Activated naive CD4-positive, alpha-beta T cell treated with anti-CD3 and anti-CD28 coated beads, Interleukin-2, amount 50 U/mL, for 24 hours (primary cell): ENCODE measurements at regions not wholly inside any gene's neighbourhood (a gene's known extent, or its start where the extent isn't known, plus 50 kb on each side); places are given as distances from the start of the nearest gene placed in this dataset.
"Not testable (repeated sequence)": the region's sequence is repeated elsewhere in the genome, so short reads cannot be mapped to it uniquely, and the experiment has no call there.

Experiments used
- H3K27ac Mint-ChIP-seq: one replicate; pipeline ENCODE4 v1.8.0; 2021; ENCODE audit warnings: mild to moderate bottlenecking, mixed read lengths
- H3K27me3 Mint-ChIP-seq: one replicate; pipeline ENCODE4 v1.8.0; 2021; ENCODE audit warnings: mixed read lengths
- H3K36me3 Mint-ChIP-seq: one replicate; pipeline ENCODE4 v1.8.0; 2021; ENCODE audit warnings: mixed read lengths
- H3K4me1 Mint-ChIP-seq: one replicate; pipeline ENCODE4 v1.8.0; 2021; ENCODE audit warnings: mixed read lengths
- H3K4me3 Mint-ChIP-seq: one replicate; pipeline ENCODE4 v1.8.0; 2021; ENCODE audit warnings: mild to moderate bottlenecking, mixed read lengths
- H3K9me3 Mint-ChIP-seq: one replicate; pipeline ENCODE4 v1.8.0; 2021; ENCODE audit warnings: mixed read lengths

DNA sequence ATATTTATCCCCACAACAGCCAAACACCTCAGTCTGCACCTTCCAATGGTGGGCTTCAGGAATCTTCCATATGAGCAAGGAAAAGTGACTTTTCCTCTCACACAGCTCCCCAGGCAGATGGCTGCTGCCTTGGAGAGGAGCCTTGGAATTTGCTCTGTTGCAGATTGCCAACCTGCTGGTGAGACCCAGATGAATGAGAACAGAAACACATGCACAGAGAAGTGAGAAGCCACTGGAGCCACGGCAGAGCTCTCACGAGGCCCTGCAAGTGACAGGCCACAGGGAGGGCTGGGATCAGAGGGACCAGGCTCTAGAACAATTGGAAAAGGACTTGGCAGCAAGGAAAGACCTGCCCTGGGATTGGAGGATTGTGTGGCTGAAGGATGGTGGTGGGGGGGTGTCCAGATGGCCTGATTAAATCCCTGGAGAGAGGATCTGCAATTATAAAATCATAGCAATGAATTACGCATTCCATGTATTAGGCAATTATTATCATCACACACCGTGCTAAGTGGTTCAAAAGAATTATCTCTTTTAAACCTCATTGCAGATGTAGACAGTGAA lies 84.9 kb upstream of the PWP1 start:
- no peaks in the 10 kb centered on the region for H3K36me3 Mint-ChIP-seq
- no peaks in the 10 kb centered on the region for H3K9me3 Mint-ChIP-seq
- H3K27ac Mint-ChIP-seq: peak overlapping the region; percentile 18
- H3K4me3 Mint-ChIP-seq: no peak overlapping the region
- no peaks in the 10 kb centered on the region for H3K4me1 Mint-ChIP-seq
- no peaks in the 10 kb centered on the region for H3K27me3 Mint-ChIP-seq

DNA sequence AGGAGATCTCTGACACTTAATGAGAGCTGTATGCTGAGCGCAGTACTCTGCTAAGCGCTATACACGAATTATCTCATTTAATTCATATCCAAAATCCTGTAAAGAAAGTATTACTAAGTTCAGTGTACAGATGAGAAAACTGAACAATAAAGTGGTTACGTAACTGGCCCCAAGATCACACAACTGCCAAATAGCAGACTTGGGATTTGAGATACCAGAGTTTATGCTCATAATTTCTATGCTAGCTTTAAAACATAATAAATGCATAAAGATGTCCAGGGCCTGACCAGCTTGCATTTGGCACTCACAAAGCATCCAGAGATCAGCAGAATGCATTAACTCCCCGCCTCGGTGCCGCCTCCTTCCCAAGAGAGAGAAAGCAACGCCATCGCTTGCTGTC lies 83.2 kb upstream of the PWP1 start:
- no peaks in the 10 kb centered on the region for H3K9me3 Mint-ChIP-seq
- H3K27me3 Mint-ChIP-seq: no peaks in the 10 kb centered on the region
- no peak overlapping the region for H3K27ac Mint-ChIP-seq
- no peak overlapping the region for H3K4me3 Mint-ChIP-seq
- H3K4me1 Mint-ChIP-seq: no peaks in the 10 kb centered on the region
- H3K36me3 Mint-ChIP-seq: no peaks in the 10 kb centered on the region

DNA sequence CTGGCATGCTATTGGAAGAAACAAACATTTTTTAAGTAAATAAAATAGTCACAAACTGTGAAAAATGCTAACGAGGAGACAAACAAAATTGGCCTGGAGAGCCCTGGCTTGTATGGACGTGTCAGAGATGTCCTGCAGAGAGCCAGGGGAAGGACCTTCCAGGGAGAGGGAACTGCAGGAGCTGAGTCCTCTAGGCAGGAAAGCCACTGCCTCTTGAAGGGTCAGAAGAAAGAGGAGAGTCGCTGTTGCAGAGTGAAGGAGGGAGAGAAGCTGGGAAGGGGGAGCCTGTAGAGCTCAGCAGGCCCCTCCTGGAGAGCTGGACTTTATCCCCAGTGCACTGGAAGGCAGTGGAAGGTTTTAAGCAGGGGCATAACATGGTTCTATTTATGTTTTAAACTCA lies 80.3 kb upstream of the PWP1 start:
- Mint-ChIP-seq H3K9me3 (no peaks in the 10 kb centered on the region), H3K27ac (no peak overlapping the region), H3K4me3 (no peak overlapping the region), H3K36me3 (no peaks in the 10 kb centered on the region), H3K27me3 (no peaks in the 10 kb centered on the region), H3K4me1 (no peaks in the 10 kb centered on the region)

DNA sequence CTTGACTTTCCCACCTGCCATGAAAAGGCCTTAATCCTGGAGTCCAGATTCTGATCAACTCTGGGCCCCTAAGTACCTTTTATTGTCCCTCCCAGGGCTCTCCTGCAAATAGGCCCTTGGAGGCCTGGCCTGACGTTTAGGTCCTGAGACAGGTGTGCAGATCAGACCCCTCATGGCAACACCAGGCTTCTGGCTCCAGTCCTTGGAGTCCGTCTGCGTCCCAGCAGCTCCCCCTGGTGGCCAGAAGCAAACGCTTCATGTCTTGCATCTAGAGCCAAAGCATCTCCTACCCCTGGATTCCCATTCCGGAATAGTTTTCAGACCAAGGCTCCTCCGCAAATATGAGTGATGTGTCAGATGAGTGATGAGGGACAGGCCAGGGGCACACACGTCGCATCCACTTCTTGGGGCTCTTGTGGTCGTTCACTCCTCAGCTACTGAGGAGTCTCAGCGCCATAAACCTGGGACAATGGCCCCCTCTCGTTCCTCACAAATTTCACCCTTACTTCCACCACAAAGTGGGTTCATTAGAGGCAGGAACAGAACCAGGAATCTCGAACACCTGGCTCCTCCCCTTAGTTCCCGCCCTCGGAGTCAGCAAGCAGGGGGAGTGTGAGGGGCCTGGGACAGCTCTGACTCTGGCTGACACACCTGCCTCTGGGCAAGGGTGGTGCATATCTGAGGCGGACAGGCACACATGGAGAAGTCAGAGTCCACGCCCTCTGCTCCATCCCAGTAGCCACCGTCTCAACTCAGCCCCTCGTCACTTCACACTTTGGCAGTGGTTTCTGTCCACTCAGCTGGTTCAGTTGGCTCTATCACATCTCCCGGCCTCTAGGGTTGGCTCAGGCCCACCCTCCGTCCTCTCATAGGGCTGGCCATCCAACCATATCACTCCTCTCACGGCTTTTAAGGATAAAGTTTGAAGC lies 77.9 kb upstream of the PWP1 start:
- peaks cover 4% of the 10 kb centered on the region for H3K36me3 Mint-ChIP-seq
- H3K4me3 Mint-ChIP-seq: no peak overlapping the region
- H3K27me3 Mint-ChIP-seq: no peaks in the 10 kb centered on the region
- no peak overlapping the region for H3K27ac Mint-ChIP-seq
- H3K9me3 Mint-ChIP-seq: no peaks in the 10 kb centered on the region
- H3K4me1 Mint-ChIP-seq: no peaks in the 10 kb centered on the region

DNA sequence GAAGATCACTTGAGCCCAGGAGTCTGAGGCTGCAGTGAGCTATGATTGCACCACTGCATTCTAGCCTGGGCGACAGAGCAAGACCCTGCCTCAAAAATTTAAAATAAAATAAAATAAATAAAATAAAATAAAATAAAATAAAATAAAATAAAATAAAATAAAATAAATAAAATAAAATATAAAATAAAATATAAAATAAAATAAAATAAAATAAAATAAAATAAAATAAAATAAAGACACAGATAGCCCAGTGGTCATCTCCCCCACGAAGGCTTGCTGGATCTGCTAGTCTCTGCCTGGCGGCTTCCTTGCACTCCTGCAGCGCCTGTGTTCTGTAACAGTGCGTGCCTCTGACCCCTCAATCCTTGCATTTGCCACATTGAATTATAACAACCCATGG lies 76.8 kb upstream of the PWP1 start:
- not testable (repeated sequence) for H3K4me1 Mint-ChIP-seq, H3K27me3 Mint-ChIP-seq, H3K4me3 Mint-ChIP-seq, H3K9me3 Mint-ChIP-seq, H3K36me3 Mint-ChIP-seq, H3K27ac Mint-ChIP-seq

DNA sequence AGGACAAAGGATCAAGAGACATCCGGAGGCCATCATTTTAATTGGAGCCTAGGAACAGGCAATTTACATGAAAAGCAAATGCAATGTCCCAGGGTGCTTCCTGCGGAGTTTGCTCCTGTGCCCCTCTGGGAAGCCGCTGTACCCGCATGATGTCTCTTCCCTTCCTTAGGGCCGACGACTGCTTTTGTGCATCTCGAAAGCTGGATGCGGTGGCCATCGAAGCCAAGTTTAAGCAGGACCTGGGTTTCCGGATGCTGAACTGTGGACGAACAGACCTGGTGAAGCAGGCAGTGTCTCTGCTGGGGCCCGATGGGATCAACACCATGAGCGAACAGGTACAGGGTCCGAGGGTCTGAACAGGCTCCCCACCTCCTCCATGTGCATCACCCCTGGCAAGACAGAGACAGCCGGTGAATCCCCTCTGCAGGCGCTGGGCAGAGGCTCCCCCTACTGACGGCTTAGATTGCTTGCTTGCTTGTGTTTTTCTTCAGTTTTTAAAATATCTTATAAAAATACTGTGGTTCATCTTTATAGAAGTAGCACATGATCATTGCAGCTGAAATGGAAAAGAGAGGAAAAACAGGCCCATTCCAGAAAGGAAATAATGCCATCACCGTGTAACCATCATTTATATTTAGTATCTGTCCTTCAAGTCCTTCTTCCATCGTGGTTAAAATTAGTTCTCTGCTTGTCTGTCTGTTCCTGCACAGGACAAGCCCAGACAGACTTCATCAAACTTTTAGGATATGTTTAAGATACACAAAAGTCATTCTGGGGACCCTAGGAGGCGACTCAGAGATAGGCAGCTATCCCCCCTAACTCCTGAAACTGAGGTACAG lies 75.4 kb upstream of the PWP1 start:
- Mint-ChIP-seq H3K27ac (no peak overlapping the region), H3K27me3 (no peaks in the 10 kb centered on the region), H3K4me1 (no peaks in the 10 kb centered on the region), H3K36me3 (peaks cover 4% of the 10 kb centered on the region), H3K9me3 (no peaks in the 10 kb centered on the region), H3K4me3 (no peak overlapping the region)

DNA sequence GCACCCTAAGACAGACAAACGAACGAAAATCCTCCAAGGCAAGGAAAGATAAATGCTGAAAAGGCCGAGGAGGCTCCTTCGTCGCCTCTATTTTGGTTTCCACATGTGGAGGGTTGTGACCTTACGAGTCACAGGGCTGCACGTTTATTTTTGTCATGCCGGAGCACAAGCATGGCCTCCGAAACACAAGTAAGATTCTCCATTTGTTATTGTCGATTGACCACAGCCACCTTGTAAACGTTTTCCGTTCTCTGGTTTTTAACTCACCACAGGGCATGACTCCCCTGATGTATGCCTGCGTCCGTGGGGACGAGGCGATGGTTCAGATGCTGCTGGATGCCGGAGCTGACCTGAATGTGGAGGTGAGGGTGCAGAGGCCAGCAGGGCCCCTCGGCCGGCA lies 73.1 kb upstream of the PWP1 start:
- no peak overlapping the region for H3K4me3 Mint-ChIP-seq
- no peaks in the 10 kb centered on the region for H3K27me3 Mint-ChIP-seq
- H3K4me1 Mint-ChIP-seq: no peaks in the 10 kb centered on the region
- peaks cover 4% of the 10 kb centered on the region for H3K36me3 Mint-ChIP-seq
- H3K9me3 Mint-ChIP-seq: no peaks in the 10 kb centered on the region
- no peak overlapping the region for H3K27ac Mint-ChIP-seq

DNA sequence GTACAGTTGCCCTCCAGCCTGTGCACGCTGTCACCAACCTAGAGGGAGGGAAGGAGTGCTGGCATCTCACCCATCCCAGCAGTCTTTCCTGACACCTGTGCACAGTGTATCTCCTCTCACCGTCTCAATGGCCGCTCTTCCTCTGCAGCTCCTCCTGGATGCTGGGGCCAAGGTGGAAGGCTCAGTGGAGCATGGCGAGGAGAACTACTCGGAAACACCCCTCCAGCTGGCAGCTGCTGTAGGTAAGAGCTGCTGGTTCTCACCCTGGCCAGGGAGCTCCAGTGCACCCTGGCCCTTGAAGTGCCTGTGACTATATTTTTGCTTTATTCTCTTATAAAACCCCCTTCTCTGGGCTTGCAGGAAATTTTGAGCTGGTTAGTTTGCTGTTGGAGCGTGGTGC lies 68.7 kb upstream of the PWP1 start:
- H3K4me1 Mint-ChIP-seq: no peaks in the 10 kb centered on the region
- H3K4me3 Mint-ChIP-seq: no peak overlapping the region
- peaks cover 7% of the 10 kb centered on the region for H3K36me3 Mint-ChIP-seq
- no peaks in the 10 kb centered on the region for H3K27me3 Mint-ChIP-seq
- no peaks in the 10 kb centered on the region for H3K9me3 Mint-ChIP-seq
- no peak overlapping the region for H3K27ac Mint-ChIP-seq

DNA sequence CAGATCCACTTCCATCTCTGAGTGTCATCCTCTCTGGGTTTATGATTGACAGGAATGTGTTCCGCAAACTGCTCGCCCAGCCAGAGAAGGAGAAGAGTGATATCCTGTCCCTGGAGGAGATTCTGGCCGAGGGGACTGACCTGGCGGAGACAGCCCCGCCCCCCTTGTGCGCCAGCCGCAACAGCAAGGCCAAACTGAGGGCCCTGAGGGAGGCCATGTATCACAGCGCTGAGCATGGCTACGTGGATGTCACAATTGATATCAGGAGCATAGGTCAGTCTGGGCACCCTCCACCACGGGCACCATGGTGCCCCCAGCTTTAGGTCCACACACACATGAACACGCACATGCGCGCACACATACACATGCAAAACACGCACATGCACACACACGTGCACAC lies 67.5 kb upstream of the PWP1 start:
- peaks cover 8% of the 10 kb centered on the region for H3K36me3 Mint-ChIP-seq
- H3K4me1 Mint-ChIP-seq: no peaks in the 10 kb centered on the region
- H3K9me3 Mint-ChIP-seq: no peaks in the 10 kb centered on the region
- H3K4me3 Mint-ChIP-seq: no peak overlapping the region
- no peak overlapping the region for H3K27ac Mint-ChIP-seq
- H3K27me3 Mint-ChIP-seq: no peaks in the 10 kb centered on the region

DNA sequence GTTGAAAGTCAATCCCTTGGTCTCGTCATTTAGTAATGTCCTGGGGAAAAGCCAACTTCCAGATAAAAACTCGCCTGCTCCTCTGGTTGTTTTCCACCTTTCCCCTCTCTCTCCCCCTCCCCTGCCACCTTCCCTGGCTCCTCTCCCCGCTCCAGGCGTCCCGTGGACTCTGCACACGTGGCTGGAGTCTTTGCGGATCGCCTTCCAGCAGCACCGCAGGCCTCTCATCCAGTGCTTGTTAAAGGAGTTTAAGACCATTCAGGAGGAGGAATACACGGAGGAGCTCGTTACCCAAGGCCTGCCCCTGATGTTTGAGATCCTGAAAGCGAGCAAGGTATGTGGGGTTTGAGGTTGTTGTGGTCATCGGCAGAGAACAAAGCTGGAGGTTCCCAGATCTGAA lies 65.8 kb upstream of the PWP1 start:
- H3K4me3 Mint-ChIP-seq: no peak overlapping the region
- no peaks in the 10 kb centered on the region for H3K4me1 Mint-ChIP-seq
- H3K27me3 Mint-ChIP-seq: no peaks in the 10 kb centered on the region
- no peaks in the 10 kb centered on the region for H3K9me3 Mint-ChIP-seq
- H3K27ac Mint-ChIP-seq: no peak overlapping the region
- peaks cover 18% of the 10 kb centered on the region for H3K36me3 Mint-ChIP-seq

DNA sequence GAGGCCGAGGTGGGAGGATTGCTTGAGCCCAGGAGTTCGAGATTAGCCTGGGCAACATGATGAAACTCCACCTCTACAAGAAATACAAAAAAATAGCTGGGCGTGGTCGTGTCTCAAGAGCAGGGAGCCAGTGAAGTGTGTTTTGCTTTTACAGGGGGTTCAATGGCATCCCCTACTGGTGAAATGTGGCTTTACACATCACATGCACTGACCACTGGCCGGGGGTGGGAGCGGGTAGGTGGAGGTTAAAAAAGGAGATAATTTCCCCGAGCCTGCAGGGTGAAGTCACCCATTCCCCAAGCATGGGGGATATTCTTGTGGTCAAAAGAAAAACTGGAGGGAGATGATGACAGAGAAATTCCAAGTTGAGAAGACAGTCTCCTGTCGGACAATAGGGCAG lies 63.6 kb upstream of the PWP1 start:
- no peaks in the 10 kb centered on the region for H3K4me1 Mint-ChIP-seq
- no peaks in the 10 kb centered on the region for H3K9me3 Mint-ChIP-seq
- peaks cover 24% of the 10 kb centered on the region for H3K36me3 Mint-ChIP-seq
- no peak overlapping the region for H3K4me3 Mint-ChIP-seq
- H3K27ac Mint-ChIP-seq: no peak overlapping the region
- H3K27me3 Mint-ChIP-seq: no peaks in the 10 kb centered on the region

DNA sequence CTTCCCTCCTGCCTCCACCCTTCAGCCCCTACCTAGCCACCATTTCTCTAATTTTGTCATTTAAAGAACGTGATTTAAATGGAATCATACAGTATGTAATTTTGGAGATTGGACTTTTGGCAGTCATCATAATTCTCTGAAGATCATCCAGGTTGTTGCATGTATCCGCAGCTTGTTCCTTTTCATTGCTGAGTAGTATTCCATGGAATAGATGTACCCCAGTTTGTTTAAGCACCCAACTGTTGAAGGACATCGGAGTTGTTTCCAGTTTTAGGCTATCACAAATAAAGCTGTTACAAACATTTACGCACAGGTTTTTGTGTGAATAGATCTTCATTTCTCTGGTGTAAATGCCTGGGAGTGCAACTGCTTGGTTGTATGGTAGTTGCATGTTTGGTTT lies 61.1 kb upstream of the PWP1 start:
- no peaks in the 10 kb centered on the region for H3K27me3 Mint-ChIP-seq
- peaks cover 26% of the 10 kb centered on the region for H3K36me3 Mint-ChIP-seq
- no peaks in the 10 kb centered on the region for H3K4me1 Mint-ChIP-seq
- no peaks in the 10 kb centered on the region for H3K9me3 Mint-ChIP-seq
- H3K27ac Mint-ChIP-seq: no peak overlapping the region
- H3K4me3 Mint-ChIP-seq: no peak overlapping the region

DNA sequence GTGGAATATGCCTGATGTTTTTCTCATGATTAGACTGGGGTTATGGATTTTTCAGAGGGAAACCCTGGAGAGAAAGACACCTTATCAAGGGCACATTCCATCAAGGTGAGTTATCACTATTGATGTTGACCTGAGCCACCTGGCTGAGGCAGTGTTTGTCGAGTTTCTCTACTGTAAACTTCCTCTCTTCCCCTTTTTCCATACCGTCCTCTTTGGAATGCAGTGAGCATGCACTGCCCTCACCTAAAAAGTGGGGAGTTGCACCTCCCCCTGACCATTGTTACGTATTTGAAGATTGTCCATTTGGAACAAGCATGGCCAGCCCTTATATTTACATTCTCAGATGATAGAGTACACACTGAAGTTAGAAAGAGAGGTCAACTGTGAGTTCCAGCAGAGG lies 53.9 kb upstream of the PWP1 start:
- Mint-ChIP-seq H3K4me3 (no peak overlapping the region), H3K4me1 (no peaks in the 10 kb centered on the region), H3K27me3 (no peaks in the 10 kb centered on the region), H3K36me3 (peaks cover 9% of the 10 kb centered on the region), H3K9me3 (no peaks in the 10 kb centered on the region), H3K27ac (no peak overlapping the region)

DNA sequence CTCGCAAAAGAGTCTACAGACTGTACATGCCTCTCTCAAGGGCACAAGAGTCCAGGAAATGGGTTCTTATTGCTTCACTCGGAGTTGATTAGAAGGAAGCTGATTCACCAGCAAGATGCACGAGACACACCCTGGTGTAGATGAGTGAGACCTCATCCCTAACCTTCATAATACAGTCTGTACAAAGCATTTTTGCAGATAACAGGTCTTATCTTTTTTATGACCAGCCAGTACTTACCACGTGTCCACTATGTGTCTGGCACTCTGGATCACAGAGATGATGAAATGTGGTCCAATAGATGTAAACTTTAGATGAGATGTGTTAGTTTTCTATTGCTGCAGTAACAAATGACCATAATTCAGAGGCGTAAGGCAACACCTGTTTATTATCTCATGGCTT lies 53.4 kb upstream of the PWP1 start:
- Mint-ChIP-seq H3K9me3 (no peaks in the 10 kb centered on the region), H3K27ac (no peak overlapping the region), H3K27me3 (no peaks in the 10 kb centered on the region), H3K4me1 (no peaks in the 10 kb centered on the region), H3K4me3 (no peak overlapping the region), H3K36me3 (peaks cover 7% of the 10 kb centered on the region)

DNA sequence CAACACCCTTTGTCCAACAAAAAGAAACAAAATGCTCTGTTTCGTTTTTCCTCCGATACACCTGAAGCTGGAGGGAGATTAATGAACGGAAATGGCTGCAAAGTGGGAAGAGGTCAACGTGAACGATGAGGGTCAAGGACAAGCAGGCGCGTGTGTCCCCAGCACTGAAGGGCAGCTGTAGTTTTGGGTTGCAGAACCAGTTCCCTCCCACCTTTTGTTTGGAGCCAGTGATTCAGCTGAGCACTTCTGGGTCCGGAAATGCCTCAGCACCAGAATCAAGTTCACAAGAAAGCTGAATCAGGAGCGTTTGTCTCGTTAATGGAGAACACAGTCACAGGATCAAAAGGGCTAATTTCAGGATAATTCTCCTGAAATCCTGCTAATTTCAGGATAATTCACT lies 51.1 kb upstream of the PWP1 start:
- Mint-ChIP-seq H3K27ac (no peak overlapping the region), H3K36me3 (peaks cover 16% of the 10 kb centered on the region), H3K27me3 (no peaks in the 10 kb centered on the region), H3K4me3 (no peak overlapping the region), H3K4me1 (no peaks in the 10 kb centered on the region), H3K9me3 (no peaks in the 10 kb centered on the region)

DNA sequence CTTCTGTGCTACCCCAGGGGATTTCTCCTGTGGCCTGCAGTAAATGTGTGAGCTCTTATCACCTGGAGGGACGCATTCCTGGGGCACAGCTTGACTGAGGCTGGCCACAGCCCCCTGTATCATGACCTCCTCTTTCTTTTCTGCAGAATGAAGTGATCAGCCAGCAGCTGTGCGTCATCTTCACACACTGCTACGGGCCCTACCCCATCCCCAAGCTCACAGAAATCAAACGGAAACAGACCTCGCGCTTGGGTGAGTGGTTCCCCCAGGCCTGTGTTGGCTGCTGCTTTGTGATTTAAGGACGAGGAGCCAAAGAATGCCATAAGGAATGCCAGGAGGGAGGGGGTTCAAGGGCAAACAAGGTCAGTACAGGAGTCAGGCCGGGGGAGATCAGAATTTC lies 50.5 kb upstream of the PWP1 start:
- no peaks in the 10 kb centered on the region for H3K4me1 Mint-ChIP-seq
- peaks cover 15% of the 10 kb centered on the region for H3K36me3 Mint-ChIP-seq
- H3K27ac Mint-ChIP-seq: no peak overlapping the region
- H3K27me3 Mint-ChIP-seq: no peaks in the 10 kb centered on the region
- H3K9me3 Mint-ChIP-seq: no peaks in the 10 kb centered on the region
- H3K4me3 Mint-ChIP-seq: no peak overlapping the region
